Stimulated activated CD4-positive, alpha-beta T cell treated with anti-CD3 and anti-CD28 coated beads, Interleukin-1b, Interleukin-23, amount 100 ng/mL, for 48 hours (primary cell): ENCODE measurements at regions not wholly inside any gene's neighbourhood (a gene's known extent, or its start where the extent isn't known, plus 50 kb on each side); places are given as distances from the start of the nearest gene placed in this dataset.

ENCODE experiments used
- DNase-seq: peaks from one replicate; pipeline ENCODE4 v3.0.0-alpha.2; 2020

- no peak for DNase-seq
Measured at GRCh38 chr1:80933346-80933745, 867.4 kb upstream of the ADGRL2 start.

GRCh38 chr1:80931178-80931577, 869.6 kb upstream of the ADGRL2 start:
- no peak for DNase-seq

- DNase-seq: no peak
Measured at GRCh38 chr1:80929868-80930508, 870.7 kb upstream of the ADGRL2 start.

DNA sequence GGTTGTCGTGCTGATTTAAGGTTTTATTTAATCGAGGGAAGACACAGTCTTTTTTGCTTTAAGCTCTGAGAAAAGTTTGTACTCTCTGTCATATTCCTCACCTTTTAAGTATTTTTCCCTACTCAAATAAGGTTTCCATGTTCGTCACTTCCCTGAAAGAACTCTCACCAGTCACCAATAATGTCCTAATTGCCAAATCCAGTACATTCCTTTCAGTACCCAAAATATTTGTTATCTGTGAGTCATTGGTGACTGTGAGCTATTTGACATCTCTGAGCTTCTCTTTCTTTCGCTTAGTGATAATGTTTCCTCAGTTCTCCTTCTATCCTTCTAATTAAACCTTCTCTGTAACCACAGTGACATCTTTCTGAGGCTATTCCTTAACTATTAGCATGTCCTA, 874.2 kb upstream of the ADGRL2 start:
- DNase-seq: no peak

DNA sequence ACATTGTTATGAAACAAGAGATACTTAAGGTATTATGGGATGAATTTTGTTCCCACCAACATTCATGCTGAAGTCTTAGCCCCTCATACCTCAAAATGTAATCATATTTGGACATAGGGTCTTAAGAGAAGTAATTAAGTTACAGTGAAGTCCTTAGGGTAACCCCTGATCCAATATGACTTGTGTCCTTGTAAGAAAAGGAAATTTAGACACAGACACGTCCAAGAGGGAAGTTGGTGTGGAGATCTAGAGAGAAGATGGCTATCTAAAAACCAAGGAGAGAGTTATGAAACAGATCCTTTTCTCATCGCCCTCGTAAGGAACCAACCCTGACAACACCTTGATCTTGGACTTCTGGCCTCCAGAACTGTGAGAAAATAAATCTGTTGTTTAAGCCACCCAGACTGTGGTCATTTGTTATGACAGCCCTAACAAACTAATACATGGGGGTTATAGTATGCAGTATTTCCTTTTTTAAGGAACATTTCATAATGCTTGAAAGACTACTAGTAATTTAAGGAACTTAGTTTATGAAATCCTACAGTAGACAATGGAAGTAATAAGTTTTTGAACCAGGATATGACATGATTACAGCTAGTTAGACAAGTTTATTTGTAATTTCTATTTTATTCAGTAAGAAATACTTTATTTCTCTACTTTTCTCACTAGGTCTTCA, 875.5 kb upstream of the ADGRL2 start:
- DNase-seq: no peak

GRCh38 chr1:80924290-80924689, 876.4 kb upstream of the ADGRL2 start:
- DNase-seq: no peak

DNA sequence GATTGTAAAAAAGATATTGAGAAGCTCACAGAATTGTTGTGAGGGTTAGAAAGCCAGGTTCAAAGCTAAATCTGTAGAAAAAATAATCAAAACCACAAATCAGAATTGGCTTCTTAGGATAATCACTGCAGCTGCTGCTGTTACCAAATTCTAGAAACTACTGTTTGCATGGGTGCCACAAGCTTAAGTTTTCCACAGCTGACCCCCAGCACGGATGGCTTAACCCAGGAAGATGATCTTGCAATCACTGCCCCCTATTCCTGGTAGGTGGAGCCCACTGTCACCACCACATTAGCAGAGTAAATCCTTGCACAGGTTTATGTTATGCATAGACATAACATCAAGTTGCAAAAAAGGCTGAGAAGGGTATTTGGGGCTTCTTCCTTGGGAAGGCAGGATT, 877.8 kb upstream of the ADGRL2 start:
- no peak for DNase-seq

GRCh38 chr1:80919426-80919825, 881.3 kb upstream of the ADGRL2 start:
- no peak for DNase-seq

DNA sequence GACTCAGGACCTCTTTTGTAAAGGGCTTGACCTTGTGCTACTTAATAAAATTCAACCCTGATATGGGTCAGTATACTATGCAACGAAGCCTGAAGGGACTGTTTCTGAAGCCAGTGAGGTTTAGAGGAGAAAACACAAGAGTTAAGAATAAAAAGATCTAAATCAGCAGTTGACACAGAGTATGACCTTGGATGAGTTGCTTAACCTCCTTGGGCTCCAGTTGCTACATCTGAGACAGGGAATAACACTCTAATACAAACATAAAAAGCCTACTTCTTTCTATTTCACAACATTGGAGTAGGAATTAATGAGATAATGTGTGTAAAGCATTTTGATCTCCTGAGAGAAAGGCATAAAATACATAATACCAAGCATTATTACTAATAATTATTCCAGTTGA, 882.4 kb upstream of the ADGRL2 start:
- no peak for DNase-seq

GRCh38 chr1:80917826-80918225, 882.9 kb upstream of the ADGRL2 start:
- no peak for DNase-seq

DNA sequence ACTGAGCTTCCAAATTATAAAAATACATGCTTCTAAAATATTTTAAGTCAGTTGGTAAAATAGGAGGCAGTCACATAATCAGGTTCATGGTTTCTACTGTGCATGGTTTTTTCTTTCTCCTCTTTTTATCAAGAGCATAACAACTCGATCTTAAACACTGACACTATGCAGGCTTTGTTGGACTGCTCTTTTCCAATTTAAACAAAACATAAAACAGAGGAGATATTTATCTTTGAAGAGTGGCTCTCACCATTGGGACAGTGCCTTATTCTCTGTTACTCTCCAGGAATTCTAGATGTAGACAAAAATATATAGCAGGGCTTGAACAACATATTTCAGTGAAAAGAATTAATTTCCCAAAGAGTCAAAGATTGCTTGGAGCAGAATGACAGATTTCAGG, 883.5 kb upstream of the ADGRL2 start:
- DNase-seq: no peak

- no peak for DNase-seq
Measured at GRCh38 chr1:80915491-80915890, 885.2 kb upstream of the ADGRL2 start.

DNA sequence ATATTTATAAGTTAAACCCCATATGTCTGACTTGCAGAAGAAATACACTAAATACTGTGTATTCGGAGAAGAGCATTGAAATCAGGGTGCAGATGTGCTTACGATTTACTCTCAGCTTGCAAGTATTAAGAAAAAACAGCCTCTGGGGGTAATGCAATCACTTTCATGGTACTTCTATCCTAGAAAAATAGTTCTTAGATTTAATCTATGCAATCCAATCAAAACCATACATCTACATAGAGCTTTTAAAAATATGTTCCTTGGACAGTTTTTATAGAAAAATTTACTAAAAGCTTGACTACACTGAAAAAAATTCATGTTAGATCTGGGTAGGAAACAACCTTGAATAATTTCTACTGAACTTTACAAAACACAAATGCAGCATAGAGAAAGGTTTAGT, 890.3 kb upstream of the ADGRL2 start:
- no peak for DNase-seq

GRCh38 chr1:80909172-80909784, 891.5 kb upstream of the ADGRL2 start:
- no peak for DNase-seq

GRCh38 chr1:80896781-80897356, 903.9 kb upstream of the ADGRL2 start:
- DNase-seq: no peak

GRCh38 chr1:80894921-80895320, 905.8 kb upstream of the ADGRL2 start:
- DNase-seq: no peak

DNA sequence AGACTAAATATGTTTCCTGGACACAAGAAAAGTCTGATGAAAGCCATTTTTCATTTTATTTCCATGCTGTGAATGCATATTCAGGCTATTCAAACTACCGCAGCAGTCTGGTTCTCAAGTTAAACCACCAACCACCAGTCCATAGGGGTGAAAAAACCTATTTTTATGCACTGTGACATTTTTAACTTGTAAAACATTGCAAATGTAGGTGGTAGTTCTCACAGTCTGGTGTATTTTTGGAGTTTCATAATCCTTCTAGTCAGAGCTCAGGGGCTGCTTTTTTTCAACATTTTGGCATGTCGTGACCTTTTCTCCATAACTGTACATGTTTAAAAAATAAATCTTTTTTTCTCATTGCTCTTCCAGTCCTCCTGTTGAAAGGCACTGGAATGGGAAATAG, 907.6 kb upstream of the ADGRL2 start:
- DNase-seq: no peak

DNA sequence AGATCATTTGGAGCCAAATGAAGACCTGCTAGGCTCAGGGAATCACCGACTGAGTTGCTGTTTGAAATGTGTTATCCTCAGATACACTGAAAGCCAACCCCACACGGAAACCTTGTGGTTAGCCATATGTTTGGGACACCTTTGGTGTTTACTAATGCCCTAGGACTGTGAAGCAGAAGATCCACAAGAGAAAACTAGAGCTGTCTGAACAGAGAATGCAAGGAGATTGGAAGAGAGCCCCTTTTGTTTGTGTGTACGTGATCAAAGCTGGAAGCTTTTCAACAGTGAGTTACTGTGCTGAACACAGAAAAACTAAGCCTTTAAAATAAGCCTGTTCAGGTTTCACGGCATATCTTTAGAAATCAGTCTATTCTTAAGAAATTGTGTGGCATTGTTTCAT, 908.2 kb upstream of the ADGRL2 start:
- DNase-seq: no peak

DNA sequence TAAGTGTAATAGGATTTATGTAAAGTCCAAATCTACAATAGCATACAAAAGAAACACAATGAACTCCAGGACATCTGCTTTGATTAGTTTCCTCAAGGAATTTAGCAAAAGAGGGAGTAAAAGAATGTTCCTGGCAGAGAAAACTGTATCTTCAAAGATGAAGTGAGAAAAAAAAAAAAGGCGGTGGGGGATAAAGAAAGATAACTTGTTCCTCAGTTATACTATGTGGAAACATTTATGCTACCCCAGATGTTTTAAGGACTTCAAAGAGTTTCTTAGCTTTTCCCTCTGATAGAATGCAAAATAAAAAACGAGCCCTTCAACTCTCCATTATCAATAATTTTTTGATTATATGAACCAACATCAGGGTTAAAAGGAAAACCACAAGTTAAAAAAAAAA, 908.9 kb upstream of the ADGRL2 start:
- no peak for DNase-seq

GRCh38 chr1:80882553-80882952, 918.2 kb upstream of the ADGRL2 start:
- no peak for DNase-seq

DNA sequence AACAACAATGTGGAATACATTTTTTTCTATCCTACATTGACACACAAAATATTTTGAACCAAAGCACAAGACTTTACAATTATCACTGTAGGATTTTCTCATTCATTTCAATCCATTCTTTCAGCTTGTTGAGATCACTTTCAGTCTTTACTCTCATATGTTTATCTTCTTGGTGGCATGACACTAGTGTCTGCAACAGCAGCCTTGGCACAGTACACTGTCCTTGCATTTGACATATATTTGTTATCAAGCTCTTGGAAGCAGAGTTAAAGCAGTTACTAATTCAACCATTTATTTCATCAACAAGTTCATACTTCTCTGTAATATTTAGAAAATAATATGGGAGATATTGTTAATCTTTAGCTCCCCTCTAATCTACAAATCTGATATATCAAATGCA, 922.4 kb upstream of the ADGRL2 start:
- no peak for DNase-seq

DNA sequence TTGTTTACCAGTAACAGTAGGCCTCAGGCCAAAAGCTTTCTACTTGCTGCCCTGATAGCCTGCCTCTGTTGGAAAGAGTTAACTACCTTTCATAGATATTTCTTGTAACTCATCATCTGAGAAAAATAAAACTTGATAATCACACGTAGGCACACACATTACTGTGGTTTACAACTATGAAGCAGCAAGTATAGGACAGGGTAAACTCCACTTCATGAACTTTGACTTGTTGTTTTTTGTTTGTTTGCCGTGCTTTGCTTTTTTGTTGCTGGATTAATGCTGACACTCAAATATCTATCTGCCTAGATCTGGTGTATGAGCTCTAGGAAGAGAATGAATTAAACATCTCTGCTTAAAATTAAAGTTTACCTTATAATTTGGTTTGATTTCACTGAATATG, 924.7 kb upstream of the ADGRL2 start:
- no peak for DNase-seq

DNA sequence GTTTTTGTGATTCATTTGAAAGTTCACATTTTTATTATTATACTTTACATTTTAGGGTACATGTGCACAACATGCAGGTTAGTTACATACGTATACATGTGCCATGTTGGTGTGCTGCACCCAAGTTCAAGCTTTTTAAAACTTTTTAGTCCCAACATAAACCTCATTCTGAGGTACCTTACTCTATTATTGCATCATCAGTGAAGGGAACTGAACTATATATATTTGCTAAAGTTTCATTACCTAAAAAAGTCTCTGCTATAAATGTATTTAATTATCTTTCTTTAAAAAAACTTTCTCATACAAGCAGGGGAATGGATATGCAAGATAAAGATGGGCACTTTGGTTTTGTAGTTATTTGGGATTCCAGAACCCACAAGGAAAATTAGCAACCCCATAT, 931.4 kb upstream of the ADGRL2 start:
- DNase-seq: no peak

DNA sequence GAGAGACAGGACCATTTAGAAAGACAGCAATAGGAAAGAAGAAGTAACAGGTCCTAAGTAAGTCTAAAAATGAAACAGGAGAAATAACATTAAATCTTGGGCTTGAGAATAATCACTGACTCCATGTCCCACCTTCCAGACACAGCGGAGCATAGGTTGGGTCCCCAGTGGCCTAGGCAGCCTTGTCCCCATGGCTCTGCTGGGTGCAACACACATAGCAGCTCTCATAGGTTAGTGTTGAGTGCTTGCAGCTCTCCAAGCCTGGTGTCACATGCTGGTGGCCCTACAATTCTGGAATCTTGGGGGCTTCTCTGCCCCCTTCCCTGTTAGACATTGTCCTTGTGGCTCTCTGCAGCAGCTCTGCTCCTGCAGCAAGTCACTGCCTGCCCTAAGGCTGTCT, 952.8 kb upstream of the ADGRL2 start:
- DNase-seq: no peak
